ENCODE measurements at regions not wholly inside any gene's neighbourhood (a gene's known extent, or its start where the extent isn't known, plus 50 kb on each side); places are given as distances from the start of the nearest gene placed in this dataset.

GRCh38 chr4:74651198-74651597, 143.1 kb downstream of the BTC start:
- TF ChIP-seq CTCF (IDR thresholded peaks at IDR 0.05) (no peak), ZFX (IDR thresholded peaks at IDR 0.05; ENCODE audit: borderline replicate concordance) (no peak)
